ENCODE measurements at regions not wholly inside any gene's neighbourhood (a gene's known extent, or its start where the extent isn't known, plus 50 kb on each side); places are given as distances from the start of the nearest gene placed in this dataset.

DNA sequence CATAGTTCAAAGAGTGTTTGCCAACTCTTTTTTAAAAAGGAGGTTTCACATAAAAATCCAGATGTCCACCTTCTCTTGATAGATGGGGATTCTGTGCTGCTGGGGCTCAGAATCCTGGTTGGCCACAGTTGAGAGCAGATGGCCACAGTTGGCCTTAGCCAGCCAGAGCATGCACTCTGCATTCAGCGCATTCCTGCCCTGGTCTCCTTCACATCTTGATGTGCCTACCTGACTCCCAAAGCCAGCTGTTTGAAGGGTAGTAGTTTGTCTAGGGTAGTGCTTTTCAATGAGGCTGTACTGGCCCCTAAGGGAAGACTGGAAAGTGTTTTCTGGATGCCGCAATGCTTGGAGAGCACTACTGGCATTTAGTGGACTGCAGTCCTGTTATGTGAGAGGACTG lies 208.1 kb upstream of the HDAC9 start:
- no peaks in the 10 kb centered on the region for H3K9me3 ChIP-seq (ENCODE audit: control insufficient read depth, low read depth, low read length)
- DNase-seq: no peak
- H3K36me3 ChIP-seq (ENCODE audit: control insufficient read depth, insufficient read depth, low read length): no peaks in the 10 kb centered on the region
- peaks cover 3% of the 10 kb centered on the region for H3K27me3 ChIP-seq (ENCODE audit: control insufficient read depth, insufficient read depth, low read length)
- H3K27ac ChIP-seq (ENCODE audit: low read length): no peak overlapping the region
- no peaks in the 10 kb centered on the region for H3K4me1 ChIP-seq (ENCODE audit: control insufficient read depth, insufficient read depth, low read length)
- no CpG with 5 or more reads among the region's 2 CpGs for WGBS (ENCODE audit: insufficient coverage, low lambda C conversion rate)
- H3K4me3 ChIP-seq (ENCODE audit: low read length): no peak overlapping the region

DNA sequence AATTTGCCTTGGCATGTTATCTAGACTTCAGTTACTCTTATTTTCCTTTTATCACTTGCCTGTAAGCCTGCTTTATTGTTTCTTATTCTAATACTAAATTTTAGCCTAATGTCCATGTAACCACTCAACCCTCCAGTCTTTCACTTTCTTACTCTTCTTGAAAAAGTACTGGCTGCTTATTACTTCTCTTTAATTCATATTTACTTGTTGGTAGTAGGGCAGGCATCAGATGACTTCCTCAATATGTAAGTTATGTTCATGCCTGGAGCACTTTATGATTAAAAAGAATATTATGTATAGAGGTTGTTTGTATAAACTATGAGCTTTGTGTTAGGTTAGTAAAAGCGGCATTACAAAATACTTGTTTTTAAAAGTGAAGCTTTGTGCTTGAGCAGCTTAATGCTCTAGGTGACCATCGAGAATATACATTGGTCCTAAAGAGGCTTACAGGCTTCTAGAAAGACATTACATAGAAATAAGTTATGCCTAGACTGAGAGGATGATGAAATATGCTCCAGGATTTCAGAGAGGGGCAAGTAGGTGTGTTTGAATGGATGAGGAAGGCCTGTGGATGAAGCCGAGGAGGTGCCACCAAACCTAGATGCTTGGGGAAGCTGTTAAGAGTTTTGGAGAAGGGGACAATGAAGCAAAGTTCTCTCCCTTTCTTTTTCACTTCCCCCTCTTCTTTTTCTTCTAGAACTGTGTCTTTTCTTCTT lies 207.1 kb upstream of the HDAC9 start:
- H3K27me3 ChIP-seq (ENCODE audit: control insufficient read depth, insufficient read depth, low read length): peaks cover 3% of the 10 kb centered on the region
- 100% methylated on average over 1 of the region's 3 CpGs for WGBS (ENCODE audit: insufficient coverage, low lambda C conversion rate)
- no peak for DNase-seq

DNA sequence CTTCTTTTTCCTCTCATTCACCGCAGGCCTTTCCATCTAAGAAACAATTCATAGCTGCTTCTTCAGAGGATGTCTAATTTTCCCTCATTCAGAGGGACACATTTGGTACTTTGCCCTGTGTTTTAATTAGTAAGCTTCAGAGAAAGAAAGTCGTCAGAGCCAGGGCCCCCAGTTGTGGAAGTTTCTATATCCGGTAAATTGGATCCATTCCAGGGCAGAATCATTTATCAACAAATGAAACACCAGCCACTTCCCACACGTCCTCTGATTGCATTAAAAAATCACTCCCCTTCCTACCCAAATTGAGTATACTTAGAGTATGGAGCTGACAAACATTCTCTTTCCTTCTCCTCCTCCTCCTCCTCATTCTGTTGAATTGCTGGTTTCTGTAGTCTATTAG lies 205.8 kb upstream of the HDAC9 start:
- Histone ChIP-seq H3K27me3 (ENCODE audit: control insufficient read depth, insufficient read depth, low read length) (peaks cover 3% of the 10 kb centered on the region), H3K27ac (ENCODE audit: low read length) (no peak overlapping the region), H3K9me3 (ENCODE audit: control insufficient read depth, low read depth, low read length) (no peaks in the 10 kb centered on the region), H3K36me3 (ENCODE audit: control insufficient read depth, insufficient read depth, low read length) (no peaks in the 10 kb centered on the region), H3K4me3 (ENCODE audit: low read length) (no peak overlapping the region), H3K4me1 (ENCODE audit: control insufficient read depth, insufficient read depth, low read length) (no peaks in the 10 kb centered on the region)
- no peak for DNase-seq
- WGBS (ENCODE audit: insufficient coverage, low lambda C conversion rate): 100% methylated on average over 1 of the region's 4 CpGs

More for the DNA sequence above, 207.1 kb upstream of the HDAC9 start:
- H3K9me3 ChIP-seq (ENCODE audit: control insufficient read depth, low read depth, low read length): no peaks in the 10 kb centered on the region
- H3K4me3 ChIP-seq (ENCODE audit: low read length): no peak overlapping the region
- H3K4me1 ChIP-seq (ENCODE audit: control insufficient read depth, insufficient read depth, low read length): no peaks in the 10 kb centered on the region
- no peaks in the 10 kb centered on the region for H3K36me3 ChIP-seq (ENCODE audit: control insufficient read depth, insufficient read depth, low read length)
- H3K27ac ChIP-seq (ENCODE audit: low read length): no peak overlapping the region

DNA sequence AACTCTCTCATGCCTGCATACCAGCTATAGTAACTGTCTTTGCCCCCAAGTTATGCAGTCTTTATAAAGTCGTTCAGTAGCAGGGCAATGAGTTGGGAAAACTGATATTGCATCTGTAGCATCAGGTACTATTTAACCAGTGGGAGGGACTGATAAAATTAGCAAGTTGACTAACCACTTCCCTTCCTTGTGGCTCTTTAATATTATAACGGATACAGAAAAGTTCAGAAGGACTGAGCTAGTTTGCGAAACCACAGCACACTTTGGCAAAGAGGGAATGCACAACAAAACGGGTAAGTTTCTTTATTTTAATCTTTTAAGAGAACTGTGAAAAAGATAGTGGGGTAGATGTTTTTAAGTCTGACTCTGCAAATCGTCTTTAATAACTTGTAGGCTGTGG lies 205.3 kb upstream of the HDAC9 start:
- Histone ChIP-seq H3K4me3 (ENCODE audit: low read length) (no peak overlapping the region), H3K27me3 (ENCODE audit: control insufficient read depth, insufficient read depth, low read length) (peaks cover 3% of the 10 kb centered on the region), H3K9me3 (ENCODE audit: control insufficient read depth, low read depth, low read length) (no peaks in the 10 kb centered on the region), H3K36me3 (ENCODE audit: control insufficient read depth, insufficient read depth, low read length) (no peaks in the 10 kb centered on the region), H3K27ac (ENCODE audit: low read length) (no peak overlapping the region), H3K4me1 (ENCODE audit: control insufficient read depth, insufficient read depth, low read length) (no peaks in the 10 kb centered on the region)
- WGBS (ENCODE audit: insufficient coverage, low lambda C conversion rate): 81% methylated on average over 3 of the region's 5 CpGs
- no peak for DNase-seq

DNA sequence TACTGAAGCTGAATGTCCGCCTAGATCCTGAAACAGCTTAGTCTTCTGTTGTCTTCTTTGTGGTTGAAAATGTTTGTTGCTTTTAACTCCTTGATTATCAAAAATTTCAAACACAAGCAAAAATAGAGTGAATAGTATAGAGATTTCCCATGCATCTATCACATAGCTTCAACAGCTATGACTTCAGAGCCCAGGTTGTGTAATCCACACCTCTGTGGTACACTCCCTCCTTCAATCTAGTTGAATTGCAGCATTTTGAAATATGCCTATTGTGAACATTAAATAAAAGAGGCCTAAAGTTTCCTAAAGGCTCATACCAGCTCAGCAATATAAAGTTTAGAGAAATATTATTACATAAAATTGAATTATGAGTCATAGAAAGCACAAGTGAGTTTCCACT lies 204.7 kb upstream of the HDAC9 start:
- WGBS (ENCODE audit: insufficient coverage, low lambda C conversion rate): no CpG with 5 or more reads among the region's 1 CpG
- peaks cover 3% of the 10 kb centered on the region for H3K27me3 ChIP-seq (ENCODE audit: control insufficient read depth, insufficient read depth, low read length)
- DNase-seq: no peak
- H3K36me3 ChIP-seq (ENCODE audit: control insufficient read depth, insufficient read depth, low read length): no peaks in the 10 kb centered on the region
- H3K4me3 ChIP-seq (ENCODE audit: low read length): no peak overlapping the region
- no peaks in the 10 kb centered on the region for H3K9me3 ChIP-seq (ENCODE audit: control insufficient read depth, low read depth, low read length)
- no peak overlapping the region for H3K27ac ChIP-seq (ENCODE audit: low read length)
- H3K4me1 ChIP-seq (ENCODE audit: control insufficient read depth, insufficient read depth, low read length): no peaks in the 10 kb centered on the region

DNA sequence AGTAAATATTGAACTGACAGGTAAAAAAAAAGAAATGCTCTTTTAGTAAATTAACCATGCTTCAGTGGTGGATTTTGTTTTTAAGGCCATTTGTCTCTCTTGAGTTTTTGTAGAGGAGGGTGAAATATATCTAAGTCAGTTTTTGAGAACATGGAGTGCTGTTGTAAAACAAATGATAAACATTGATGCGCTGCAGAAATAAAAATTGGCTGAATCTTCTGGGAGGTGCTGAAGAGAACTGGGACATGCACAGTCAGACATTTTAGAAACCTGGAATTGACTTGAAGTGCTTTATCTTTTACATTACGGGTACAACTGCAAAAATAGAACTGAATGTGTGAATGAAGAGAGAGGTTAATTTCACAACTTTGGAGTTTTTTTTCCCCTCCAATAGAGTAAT lies 203.0 kb upstream of the HDAC9 start:
- H3K4me1 ChIP-seq (ENCODE audit: control insufficient read depth, insufficient read depth, low read length): no peaks in the 10 kb centered on the region
- 90% methylated on average over 2 of the region's 2 CpGs for WGBS (ENCODE audit: insufficient coverage, low lambda C conversion rate)
- no peaks in the 10 kb centered on the region for H3K36me3 ChIP-seq (ENCODE audit: control insufficient read depth, insufficient read depth, low read length)
- no peak for DNase-seq
- H3K4me3 ChIP-seq (ENCODE audit: low read length): no peak overlapping the region
- H3K9me3 ChIP-seq (ENCODE audit: control insufficient read depth, low read depth, low read length): no peaks in the 10 kb centered on the region
- H3K27me3 ChIP-seq (ENCODE audit: control insufficient read depth, insufficient read depth, low read length): peaks cover 1% of the 10 kb centered on the region
- H3K27ac ChIP-seq (ENCODE audit: low read length): no peak overlapping the region

DNA sequence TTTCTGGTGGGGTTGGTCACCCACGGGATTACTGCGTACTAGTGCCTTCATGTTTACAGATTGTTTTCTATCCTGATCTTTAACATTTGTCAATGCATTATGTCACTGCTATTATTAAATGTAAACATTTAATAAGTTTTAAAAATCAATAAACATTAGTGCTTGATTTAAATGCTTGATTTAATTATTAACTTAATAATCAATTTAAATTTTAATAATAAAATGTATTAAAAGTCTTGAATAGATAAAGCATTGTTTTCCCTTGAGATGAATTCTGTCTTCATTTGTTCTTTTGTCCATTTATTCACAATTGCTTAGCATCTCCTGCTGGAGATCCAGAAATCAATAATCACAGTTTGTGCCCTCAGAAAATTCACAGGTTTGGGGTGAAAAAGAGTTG lies 201.8 kb upstream of the HDAC9 start:
- H3K27me3 ChIP-seq (ENCODE audit: control insufficient read depth, insufficient read depth, low read length): no peaks in the 10 kb centered on the region
- no peak overlapping the region for H3K4me3 ChIP-seq (ENCODE audit: low read length)
- no peaks in the 10 kb centered on the region for H3K36me3 ChIP-seq (ENCODE audit: control insufficient read depth, insufficient read depth, low read length)
- H3K27ac ChIP-seq (ENCODE audit: low read length): no peak overlapping the region
- no peak for DNase-seq
- no peaks in the 10 kb centered on the region for H3K9me3 ChIP-seq (ENCODE audit: control insufficient read depth, low read depth, low read length)
- H3K4me1 ChIP-seq (ENCODE audit: control insufficient read depth, insufficient read depth, low read length): no peaks in the 10 kb centered on the region
- WGBS (ENCODE audit: insufficient coverage, low lambda C conversion rate): no CpG with 5 or more reads among the region's 2 CpGs

DNA sequence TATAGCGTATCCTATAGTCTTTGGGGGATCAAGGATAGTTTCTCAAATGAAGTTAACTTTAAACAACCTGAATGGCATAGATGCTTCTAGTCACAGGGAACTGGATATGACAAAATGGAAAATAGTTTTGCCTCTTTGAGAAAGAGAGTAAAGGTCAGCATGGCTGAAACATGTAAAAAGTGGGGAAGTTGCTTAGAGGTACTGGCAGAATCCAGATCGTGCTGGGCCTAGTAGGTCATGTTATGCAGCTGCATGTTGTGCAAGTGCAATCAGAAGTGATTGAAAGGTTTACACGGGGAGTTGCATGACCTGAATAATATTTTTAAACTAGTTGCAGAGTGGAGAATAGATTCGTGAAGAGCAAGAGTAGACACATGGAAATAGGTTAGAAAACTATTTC lies 201.1 kb upstream of the HDAC9 start:
- H3K27ac ChIP-seq (ENCODE audit: low read length): no peak overlapping the region
- DNase-seq: no peak
- no peaks in the 10 kb centered on the region for H3K9me3 ChIP-seq (ENCODE audit: control insufficient read depth, low read depth, low read length)
- H3K4me1 ChIP-seq (ENCODE audit: control insufficient read depth, insufficient read depth, low read length): no peaks in the 10 kb centered on the region
- no peaks in the 10 kb centered on the region for H3K27me3 ChIP-seq (ENCODE audit: control insufficient read depth, insufficient read depth, low read length)
- no peaks in the 10 kb centered on the region for H3K36me3 ChIP-seq (ENCODE audit: control insufficient read depth, insufficient read depth, low read length)
- H3K4me3 ChIP-seq (ENCODE audit: low read length): no peak overlapping the region
- WGBS (ENCODE audit: insufficient coverage, low lambda C conversion rate): 82% methylated on average over 2 of the region's 4 CpGs

DNA sequence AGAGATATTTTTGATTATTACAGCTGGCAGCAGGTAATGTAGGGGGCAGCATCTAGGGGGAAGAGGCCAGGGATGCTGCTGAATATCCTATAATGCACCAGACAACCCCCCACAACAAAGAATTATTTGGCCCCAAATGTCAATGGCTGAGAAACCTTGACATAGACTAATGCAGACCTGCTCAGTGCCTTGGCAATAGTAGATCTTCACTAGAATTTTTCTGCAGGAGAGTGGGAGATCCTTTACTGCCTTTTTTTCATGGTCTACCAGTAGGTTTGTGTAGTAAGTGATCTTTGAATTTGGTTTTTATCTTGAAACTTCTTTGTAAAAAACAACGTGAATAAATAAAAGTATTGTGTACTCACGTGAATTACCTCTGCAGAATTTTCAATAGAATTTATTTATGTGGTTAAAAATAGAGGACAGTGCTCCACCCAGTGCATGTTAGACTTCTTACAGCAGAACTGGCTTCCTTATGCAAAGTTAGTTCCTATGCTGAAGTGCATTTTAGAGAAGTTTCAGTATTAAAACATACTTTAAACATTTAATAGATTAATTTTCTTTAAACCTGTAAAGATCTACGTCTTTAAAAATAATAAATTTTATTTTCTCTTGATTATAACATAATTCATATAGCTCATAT lies 199.6 kb upstream of the HDAC9 start:
- Histone ChIP-seq H3K27ac (ENCODE audit: low read length) (no peak overlapping the region), H3K36me3 (ENCODE audit: control insufficient read depth, insufficient read depth, low read length) (no peaks in the 10 kb centered on the region), H3K4me1 (ENCODE audit: control insufficient read depth, insufficient read depth, low read length) (no peaks in the 10 kb centered on the region), H3K27me3 (ENCODE audit: control insufficient read depth, insufficient read depth, low read length) (no peaks in the 10 kb centered on the region), H3K4me3 (ENCODE audit: low read length) (no peak overlapping the region), H3K9me3 (ENCODE audit: control insufficient read depth, low read depth, low read length) (no peaks in the 10 kb centered on the region)
- DNase-seq: no peak
- WGBS (ENCODE audit: insufficient coverage, low lambda C conversion rate): 100% methylated on average over 2 of the region's 3 CpGs

DNA sequence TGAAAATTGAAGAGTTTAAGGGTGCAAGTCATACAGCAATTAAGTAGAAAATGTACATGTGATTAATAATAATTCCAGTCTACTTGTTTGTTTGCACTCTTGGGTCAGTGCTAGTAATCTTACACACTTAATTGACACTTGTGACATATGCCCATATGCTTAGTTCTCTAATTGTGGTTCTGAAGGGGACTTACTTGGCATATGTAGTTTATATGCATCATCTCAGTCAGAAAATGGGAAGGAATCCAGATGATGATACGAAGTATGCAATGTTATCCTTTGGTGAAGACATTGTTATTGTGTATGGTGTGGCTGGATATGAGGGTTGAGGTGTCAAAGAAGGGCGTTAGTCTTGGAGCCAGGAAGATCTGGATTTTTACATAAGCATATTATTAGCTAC lies 193.5 kb upstream of the HDAC9 start:
- no peak for DNase-seq
- WGBS (ENCODE audit: insufficient coverage, low lambda C conversion rate): 60% methylated on average over 1 of the region's 2 CpGs
- Histone ChIP-seq H3K4me3 (ENCODE audit: low read length) (no peak overlapping the region), H3K4me1 (ENCODE audit: control insufficient read depth, insufficient read depth, low read length) (no peaks in the 10 kb centered on the region), H3K27ac (ENCODE audit: low read length) (no peak overlapping the region), H3K27me3 (ENCODE audit: control insufficient read depth, insufficient read depth, low read length) (no peaks in the 10 kb centered on the region), H3K9me3 (ENCODE audit: control insufficient read depth, low read depth, low read length) (no peaks in the 10 kb centered on the region), H3K36me3 (ENCODE audit: control insufficient read depth, insufficient read depth, low read length) (no peaks in the 10 kb centered on the region)

DNA sequence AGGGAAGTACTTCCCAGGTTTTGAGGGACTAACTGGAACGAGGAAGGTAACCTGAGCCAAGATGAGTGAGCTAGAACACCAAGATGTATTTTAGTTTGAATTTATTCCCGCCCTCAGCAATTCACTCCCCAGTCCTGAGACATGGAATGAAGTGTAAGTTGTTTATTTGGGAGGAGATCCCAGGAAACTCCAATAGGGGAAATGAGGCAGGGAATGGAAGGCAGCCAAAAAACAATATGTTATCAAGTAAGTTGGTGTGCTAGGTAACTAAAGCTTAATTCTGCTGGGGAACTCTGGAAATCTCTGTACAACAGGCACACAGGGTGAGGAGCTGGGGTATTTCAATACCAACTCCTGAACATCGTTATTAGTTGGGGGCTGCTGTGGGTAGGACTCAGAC lies 189.7 kb upstream of the HDAC9 start:
- no peaks in the 10 kb centered on the region for H3K27me3 ChIP-seq (ENCODE audit: control insufficient read depth, insufficient read depth, low read length)
- H3K4me3 ChIP-seq (ENCODE audit: low read length): no peak overlapping the region
- H3K27ac ChIP-seq (ENCODE audit: low read length): no peak overlapping the region
- no peaks in the 10 kb centered on the region for H3K4me1 ChIP-seq (ENCODE audit: control insufficient read depth, insufficient read depth, low read length)
- no peaks in the 10 kb centered on the region for H3K36me3 ChIP-seq (ENCODE audit: control insufficient read depth, insufficient read depth, low read length)
- DNase-seq: no peak
- no peaks in the 10 kb centered on the region for H3K9me3 ChIP-seq (ENCODE audit: control insufficient read depth, low read depth, low read length)
- WGBS (ENCODE audit: insufficient coverage, low lambda C conversion rate): 100% methylated on average over 1 of the region's 3 CpGs
